ENCODE measurements at regions not wholly inside any gene's neighbourhood (a gene's known extent, or its start where the extent isn't known, plus 50 kb on each side); places are given as distances from the start of the nearest gene placed in this dataset.

DNA sequence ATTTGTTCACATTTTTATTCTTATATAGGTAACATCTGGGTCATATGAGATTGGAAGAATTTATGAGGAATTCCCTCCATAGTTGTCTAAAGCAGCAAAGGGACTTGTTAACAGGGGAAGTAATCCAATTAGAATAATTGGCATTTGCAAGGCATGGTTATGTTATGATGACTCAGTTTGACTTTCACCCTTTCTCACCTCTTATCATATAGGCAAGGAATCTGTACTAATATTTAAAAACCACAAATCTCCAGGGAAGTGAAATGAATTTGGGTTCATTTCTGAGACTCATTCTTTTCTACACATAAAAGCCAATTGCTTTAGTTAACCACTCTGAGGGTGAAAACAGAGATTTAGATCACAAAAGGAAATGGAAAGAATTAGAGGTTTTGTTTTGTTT lies 281.5 kb upstream of the DKK2 start:
- no peak for DNase-seq (ENCODE audit: low spot score)

DNA sequence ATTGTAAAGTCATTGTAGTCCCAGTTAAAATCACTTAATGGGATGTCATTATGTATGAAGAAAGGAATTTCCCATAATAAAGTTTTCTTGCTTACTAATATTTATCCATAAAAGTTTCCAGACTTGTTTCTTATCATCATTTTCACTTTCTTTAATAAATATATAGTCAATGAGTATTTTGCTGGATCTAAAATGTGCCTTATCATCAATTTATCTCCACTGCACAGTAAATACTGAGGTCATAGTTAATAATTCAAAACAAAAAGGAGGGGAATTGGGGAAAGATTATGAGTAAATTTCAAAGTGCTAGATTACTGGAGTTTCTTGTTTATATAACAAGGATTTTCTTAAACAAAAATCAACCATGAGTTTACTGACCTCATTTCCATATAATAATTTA lies 279.5 kb upstream of the DKK2 start:
- DNase-seq (ENCODE audit: low spot score) = no peak

DNA sequence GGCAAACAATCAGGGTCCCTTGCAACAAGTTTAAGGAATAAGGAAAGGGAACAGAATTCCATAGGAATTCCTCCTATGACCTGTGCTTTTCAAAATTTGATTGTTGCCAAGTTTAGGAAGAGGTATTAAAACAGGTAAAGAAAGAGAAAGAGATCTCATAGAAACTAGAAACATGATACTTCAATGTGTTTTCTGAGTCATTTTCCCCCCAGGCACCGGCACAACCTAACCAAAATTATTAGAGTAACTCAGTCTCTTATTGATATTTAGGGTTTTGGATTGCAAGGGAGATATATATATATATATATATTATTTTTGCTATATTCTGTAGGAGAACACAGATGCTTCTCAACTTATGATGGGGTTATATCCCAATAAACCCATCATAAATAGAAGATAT lies 278.0 kb upstream of the DKK2 start:
- no peak for DNase-seq (ENCODE audit: low spot score)

DNA sequence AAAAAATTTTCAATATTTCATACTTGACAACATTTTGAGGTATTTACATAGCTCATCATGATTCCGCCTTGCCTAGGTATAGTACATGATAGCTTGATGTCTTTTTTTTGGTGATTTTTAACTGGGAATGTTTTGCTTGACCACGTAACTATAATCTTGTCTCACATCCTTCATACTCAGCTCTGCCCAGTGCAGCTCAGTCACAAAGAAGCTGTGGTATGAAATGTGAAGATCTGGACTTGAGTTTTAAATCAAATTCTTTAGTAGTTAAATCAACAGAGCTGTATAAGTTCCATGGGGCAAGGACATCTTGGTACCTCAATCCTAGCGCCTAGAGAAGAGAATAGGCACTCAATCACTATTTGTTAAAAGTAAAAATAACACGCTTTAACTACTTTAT lies 276.3 kb upstream of the DKK2 start:
- DNase-seq (ENCODE audit: low spot score) = no peak

DNA sequence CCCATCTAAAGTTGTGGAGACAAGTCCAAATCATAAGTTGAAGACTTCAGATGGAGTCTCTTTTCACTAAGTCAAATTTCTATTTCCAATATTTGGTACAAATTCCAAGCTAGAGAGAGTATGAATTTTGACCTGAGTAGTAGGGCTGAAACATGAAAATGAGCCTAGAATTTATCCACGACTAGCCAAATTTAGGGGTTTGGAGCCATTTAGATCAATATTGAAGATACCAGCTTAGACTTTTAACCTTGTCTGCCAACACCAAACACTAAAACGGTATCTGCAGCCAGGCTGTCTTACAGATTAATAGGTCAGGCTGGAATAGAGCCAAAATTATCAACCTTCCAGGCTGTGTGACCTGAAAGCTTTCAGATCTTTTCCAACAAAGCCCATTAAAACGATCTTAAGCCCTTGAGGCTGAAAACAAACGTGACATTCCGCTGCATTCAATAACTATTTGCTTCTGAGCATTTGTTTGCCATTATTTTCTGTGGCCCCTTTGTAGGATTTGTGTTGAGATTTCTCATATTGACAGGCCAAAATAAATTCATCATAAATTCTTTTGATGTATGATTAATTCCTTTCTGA lies 268.7 kb upstream of the DKK2 start:
- DNase-seq (ENCODE audit: low spot score) = no peak

DNA sequence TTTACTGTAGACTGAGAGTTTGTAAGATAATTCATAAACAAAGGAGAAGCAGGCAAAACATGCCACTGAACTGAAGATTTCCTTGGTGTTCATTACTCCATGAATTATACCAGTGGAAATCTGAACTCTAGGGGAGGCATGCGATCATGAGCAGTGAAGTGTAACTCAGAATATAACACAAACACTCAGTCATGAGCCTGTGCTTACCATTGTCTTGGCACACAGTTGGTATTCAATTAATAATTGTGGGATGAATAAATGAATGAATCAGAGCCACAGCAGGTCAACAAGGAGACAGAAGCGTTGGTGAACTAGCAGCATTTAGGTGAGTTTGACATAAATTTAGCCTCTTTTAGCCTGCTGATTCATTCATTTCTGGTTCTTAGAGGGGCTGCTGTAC lies 263.5 kb upstream of the DKK2 start:
- no peak for DNase-seq (ENCODE audit: low spot score)

DNA sequence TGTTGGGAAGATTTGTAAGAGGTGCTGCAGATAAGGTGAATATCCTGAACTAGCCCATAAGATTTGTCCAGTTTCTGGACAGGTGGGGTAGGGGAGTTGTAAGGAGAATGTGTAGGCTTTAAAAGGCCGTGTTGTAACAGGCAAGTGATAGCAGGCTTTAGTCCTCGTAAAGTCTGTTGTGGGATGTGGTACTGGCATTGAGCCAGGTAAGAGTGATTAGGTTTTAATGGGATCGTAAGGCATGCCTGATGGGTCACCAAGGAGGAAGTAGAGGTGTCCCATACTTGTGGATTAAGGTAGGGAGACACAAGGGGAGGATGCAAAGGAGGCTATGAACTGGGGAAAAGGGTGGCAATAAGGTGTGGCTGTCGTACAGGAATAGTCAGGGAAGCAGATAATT lies 256.9 kb upstream of the DKK2 start:
- DNase-seq (ENCODE audit: low spot score) = peak; percentile 58

DNA sequence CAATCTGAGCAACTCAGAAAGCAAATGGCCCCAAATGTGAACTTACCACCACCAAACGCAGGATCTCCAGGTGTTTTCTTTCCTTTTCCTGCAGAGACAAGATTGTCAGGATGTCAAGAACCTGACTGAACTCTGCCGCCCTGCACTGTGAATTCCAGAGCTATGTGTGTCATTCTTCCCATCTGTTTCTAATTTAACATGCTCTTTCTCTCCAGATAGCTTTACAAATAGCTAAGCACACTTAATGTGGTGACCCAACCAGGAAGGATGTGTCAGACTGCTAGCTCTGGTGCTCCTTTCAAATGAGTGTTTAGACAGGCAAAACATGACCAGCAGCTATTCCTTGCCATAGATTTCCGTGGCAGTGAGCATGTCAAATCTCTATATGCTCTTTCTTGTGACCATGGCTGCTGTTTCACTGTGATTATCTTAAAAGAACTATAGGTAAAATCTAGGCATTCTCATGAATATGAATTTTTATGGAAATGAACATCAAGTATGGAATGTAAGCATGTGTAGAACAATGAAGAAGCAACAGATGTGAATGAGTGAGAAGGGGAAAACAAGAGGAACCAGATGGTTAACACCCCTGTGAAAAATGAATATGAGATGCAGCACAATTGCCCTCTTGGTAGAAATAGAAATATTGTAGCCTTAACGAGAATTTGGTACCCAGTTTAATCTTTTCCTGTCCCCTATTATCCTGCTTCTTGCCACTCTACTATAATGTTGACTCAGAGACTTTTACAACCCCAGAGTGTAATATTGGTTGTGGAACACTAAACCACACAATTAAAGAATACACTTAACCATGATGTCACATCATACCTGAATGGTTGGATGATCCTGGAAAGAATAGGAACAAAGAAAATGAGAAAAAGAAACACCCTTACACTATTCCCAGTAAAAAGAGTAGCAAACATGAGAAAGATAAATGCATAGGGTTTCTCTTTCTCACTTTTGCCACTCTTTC lies 247.8 kb upstream of the DKK2 start:
- no peak for DNase-seq (ENCODE audit: low spot score)

DNA sequence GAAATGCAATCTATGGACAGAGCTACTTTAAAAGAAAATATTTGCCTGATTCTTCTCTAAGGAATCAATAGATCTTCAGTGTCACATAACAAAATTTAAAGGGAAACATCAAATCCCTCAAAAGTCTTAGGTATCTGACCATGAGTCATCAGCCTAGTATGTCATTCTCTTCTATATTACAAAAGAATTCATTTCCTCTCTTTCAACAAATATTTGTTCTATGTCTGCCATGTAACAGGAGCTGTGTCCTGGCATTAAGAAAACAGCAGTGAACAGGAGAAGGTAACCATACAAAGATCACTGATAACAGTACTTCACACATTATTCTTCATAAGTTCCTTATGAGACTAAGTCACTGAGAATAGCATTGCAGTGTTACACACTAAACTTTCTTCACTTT lies 243.6 kb upstream of the DKK2 start:
- no peak for DNase-seq (ENCODE audit: low spot score)

DNA sequence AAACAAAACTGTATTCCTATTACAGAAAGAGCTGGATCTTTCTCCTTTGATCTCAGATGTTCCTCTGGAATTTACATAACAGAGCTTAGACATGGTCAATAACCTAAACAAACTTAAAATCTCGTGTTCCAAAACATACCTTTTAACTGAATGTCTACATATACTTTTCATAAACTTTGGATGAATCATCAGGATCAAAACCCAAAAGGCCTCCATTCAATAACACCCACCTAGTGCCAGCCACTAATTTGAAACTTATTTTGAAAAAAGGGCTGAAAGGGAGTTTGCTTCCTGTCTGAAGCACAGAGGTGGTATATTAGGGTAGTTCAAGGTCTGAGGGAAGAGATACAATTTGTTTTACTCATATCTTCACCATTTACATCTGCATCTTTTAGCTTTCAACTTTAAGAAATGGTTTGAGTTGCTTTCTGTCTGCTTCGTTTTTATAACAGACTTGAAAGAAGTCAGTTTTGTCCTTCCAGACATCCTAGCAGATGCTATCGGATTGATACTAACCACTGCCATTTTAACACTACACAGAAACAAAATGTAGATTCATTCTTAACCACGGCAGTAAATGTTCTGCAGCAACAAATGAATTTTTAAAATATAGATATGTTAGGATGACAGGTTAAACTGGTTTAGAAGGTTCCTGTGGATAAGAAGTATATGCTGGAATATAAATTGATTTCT lies 242.8 kb upstream of the DKK2 start:
- no peak for DNase-seq (ENCODE audit: low spot score)

DNA sequence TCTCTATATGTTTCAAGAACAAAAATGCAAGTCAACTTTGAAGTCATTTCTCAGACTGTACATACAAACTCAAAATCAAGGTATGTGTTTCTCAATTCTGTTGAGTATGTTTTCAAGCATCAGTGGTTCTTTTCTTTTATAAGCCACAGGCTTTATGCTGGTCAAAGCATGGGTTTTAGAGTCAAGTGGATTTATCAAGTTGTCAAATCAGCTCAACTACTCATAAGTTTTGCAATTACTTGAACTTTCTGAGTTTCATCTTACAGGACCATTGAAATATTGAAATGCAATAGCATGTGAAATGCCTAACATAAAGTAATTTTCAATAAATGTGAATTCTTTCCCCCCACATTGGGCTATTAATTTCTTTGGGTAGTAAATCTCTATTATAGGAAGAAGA lies 239.9 kb upstream of the DKK2 start:
- DNase-seq (ENCODE audit: low spot score) = no peak

DNA sequence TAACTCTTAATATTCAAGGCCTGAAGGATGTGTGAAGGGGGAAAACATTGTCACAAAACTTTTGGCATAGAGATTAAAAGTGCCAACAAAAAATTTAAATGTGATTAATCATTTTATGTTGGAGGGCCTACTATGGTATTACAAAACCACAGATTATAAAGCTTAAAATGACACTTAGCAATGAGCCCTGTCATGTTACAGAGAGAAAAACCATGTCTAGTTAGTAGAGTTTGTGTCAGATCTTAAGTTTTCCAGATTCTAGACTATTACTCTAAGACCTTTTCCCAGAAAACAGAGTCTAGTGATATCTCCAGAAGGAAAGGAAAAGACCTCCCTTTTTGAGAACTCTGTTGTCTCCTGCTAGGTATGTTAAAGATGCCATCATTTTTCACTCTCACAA lies 239.1 kb upstream of the DKK2 start:
- DNase-seq (ENCODE audit: low spot score) = no peak

DNA sequence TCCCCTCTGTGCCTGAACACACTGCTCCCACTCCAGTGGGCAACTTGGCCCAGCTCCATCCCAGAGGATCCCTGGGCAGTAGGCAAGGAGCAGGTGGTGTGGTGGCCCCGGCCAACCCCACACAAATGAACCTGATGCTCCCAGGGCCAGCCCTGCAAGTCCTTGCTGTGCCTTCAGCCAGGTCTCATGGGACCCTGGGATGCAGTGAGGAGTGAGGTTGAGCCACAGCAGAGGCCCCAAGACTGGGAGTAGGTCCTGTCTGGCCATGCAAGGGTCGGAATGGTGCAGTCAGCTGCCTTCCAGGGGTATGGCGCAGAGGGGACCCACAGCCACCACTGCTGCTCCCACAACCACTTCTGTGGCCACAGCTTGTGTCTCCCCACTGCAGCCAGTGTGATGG lies 234.5 kb upstream of the DKK2 start:
- no peak for DNase-seq (ENCODE audit: low spot score)

DNA sequence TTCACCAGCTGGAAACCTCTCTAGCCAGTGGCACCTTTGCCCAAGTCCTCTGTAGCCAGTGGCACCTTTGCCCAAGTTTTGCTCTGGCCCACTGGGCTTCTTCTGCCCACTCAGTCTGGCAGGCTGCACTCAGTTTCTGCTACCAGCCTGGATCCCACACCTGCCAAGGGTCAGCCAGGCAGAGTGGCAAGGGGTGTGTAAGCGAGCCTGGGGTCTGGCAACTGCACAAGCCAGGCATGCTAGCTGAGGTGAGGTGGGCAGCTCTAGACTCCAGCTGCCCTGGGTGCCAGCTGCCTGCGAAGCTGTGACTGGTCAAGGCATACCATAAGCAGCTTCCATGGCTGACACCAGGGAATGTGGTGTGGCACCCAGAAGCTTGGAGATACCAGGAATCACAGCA lies 233.1 kb upstream of the DKK2 start:
- DNase-seq (ENCODE audit: low spot score) = no peak

DNA sequence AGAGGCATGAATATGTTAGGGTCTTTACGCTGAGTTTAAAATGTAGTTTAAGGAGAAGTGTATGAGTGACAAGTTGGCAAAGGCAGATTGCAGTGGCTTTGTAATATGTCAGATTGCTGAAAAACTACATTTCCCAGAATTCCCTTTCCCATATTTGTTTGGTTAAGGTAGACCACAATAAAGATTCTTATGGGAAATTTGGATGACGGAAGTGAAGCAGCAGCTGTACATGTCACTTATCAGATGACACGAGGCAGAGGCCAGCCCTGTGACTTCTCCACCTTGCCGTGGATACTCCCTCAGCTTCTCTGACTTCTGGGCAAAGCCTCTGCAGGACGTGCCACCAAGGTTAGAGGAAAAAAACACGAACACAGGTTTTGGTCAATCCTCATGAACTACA lies 229.7 kb upstream of the DKK2 start:
- DNase-seq (ENCODE audit: low spot score) = no peak

DNA sequence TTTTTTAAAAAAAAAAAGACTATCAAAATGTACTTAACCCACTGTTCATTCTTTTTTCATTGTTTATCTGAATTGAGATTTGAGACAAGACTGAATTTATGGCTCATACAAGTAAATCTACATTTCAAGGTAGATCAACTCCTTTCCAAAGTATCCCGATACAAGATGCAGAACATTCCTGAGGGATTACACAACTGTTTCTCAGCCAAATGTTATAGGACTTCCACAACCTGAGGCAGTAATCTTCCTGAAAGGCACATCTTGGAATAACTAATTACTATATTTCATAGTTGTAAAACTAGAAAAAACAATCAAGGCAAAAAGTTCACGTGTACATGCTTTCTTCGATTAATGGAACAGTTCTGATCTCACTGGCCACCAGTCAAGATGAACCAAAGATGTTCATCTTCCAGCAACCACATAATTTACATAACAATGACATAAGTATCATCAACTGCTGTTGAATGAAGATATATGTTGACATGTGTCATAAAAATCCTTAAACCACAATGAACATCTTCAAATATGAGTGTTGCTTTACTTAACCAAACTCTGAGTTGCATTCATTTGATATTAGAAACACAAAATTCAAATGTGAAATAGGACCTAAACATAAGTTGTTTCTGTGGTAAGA lies 225.2 kb upstream of the DKK2 start:
- no peak for DNase-seq (ENCODE audit: low spot score)

DNA sequence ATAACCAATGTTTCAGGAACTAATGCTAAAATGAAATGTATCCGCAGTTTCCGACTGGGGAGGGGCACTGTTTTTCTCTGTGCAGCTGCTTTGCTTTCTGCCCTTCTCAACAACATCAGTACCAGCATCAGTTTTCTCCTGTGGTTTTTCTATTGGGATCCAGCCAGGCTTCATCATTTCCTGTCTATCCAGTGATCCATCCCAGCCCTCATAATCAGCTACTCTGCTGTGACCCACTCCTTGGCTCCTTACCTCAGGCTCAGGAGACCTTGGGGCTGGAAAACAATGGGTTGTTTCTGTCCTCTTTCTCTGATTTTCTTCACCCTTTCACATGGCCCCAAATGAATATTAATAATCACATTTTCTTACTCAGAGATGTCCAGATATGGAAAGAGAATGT lies 222.2 kb upstream of the DKK2 start:
- no peak for DNase-seq (ENCODE audit: low spot score)

DNA sequence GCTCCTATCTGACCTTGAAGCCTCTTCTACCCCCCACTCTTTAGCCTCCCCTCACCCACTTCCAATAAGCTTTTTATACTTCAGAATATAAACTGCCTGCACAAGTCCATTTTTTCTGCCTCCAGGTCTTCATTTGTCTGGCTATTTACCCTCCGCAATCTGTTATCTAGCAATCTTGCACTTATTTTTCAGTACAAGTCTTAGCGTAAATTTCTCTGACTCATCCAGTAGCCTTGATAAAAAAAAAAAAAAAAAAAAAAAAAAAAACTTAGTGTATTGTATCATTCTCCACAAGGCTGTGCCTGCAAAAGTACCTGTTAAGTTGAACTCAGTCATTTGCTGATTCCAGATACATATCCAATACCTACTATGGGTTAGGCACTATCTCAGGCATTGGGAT lies 219.5 kb upstream of the DKK2 start:
- no peak for DNase-seq (ENCODE audit: low spot score)

DNA sequence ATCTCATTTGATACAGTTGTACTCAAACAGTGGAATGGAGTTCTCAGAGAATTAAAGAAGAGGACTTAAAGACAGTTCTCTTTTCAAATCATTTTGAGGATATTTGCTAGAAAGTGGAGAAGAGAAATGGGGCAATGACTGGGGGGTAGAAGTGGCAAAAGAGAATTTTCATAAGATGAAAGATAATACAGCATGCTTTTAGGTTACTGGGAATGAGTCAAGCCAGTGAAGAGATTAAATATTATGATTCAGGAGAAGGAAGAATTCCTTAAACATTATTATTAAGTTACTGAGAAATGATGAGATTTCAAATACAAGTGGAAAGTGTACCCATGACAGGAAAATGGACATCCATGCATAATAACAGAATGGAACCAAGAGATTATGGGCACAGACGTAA lies 219.0 kb upstream of the DKK2 start:
- no peak for DNase-seq (ENCODE audit: low spot score)

DNA sequence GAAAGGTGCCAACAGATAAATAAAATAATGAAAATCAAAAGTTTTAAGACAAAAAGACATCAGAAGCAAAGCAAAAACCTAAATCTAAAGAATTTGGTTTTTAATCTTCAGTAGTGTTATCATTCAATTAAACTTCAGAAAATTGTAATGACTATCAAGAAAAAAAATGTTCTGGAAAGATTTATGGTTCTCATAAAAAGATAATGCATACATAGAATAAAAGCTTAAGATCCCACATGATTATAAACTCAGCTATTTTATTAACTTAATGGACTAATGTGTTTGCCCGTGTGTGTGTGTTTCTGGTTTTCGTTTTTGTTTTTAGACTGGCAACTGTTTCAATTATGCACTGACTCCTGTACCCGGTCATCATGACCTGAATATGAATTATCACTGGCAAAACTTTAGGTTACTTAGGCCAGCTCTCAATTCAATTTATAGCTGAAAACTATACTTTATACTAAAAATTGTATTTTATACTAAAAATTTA lies 217.5 kb upstream of the DKK2 start:
- no peak for DNase-seq (ENCODE audit: low spot score)

DNA sequence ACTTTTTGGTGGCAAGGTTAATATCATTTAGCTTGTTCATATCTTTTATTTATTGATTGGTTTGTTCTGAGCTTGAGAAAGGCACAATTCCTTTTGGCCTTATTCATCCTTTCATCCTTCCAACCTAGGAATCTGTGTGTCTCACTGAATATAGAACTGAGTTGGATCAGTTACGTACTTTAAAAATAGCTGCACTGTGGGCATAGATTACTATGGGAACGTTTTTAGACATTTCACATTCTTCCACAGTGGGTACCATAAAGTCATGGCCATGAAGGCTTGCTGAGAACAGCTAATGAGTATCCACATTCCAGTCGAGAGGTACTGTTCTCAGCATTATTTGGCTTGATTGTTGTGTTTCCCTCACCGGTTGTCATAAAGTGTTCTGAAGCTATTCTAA lies 217.0 kb upstream of the DKK2 start:
- DNase-seq (ENCODE audit: low spot score) = no peak

DNA sequence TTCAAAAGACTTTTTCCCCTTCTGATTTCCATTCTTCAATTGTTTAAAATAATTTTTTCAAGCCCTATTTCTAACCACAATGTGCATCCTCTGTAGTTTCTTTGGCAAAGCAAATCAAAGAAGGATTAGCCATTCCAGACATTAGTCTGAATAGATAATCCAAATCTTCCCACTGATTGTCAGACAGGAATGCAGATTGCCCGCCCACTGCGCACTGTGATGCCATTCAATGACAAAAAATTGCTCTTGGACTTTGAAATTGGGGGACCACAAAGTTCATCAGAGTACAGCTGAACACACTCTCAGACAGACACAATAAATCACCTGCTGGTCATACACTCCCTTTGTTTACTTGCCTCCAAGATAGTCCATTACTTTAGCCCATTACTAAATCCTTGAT lies 216.5 kb upstream of the DKK2 start:
- DNase-seq (ENCODE audit: low spot score) = no peak

DNA sequence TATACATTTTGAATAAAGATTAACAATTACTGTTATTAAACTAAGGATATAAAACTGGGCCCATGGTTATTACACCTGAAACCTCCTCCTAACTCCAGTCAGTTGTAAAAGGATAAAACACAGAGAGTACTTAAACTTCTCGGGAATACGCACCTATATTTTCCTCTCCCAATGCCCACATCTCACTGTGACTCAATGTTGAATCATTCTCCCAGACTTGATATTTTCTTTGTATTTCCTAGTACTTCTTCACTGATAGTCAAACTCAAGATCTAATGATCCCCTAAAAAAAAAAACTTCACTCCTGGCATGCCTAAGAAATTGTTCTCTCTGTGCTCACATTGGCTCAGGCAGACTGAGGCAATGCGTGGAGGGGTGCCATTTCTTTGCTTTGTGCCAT lies 212.5 kb upstream of the DKK2 start:
- DNase-seq (ENCODE audit: low spot score) = no peak
